HEK293 (cell line): ENCODE measurements at regions not wholly inside any gene's neighbourhood (a gene's known extent, or its start where the extent isn't known, plus 50 kb on each side); places are given as distances from the start of the nearest gene placed in this dataset.

Source experiments
- CTCF ChIP-seq: fragments of 450-650 bp; formaldehyde crosslinking; IDR thresholded peaks from 2 replicates; pipeline ENCODE4 v1.5.1; 2016; ENCODE audit warnings: missing biosample characterization, missing genetic modification characterization
- GLI4 ChIP-seq: fragments of 450-650 bp; formaldehyde crosslinking; IDR thresholded peaks from 2 replicates; pipeline ENCODE4 v1.5.1; 2016; ENCODE audit warnings: missing biosample characterization, missing genetic modification characterization
- HOXA7 ChIP-seq: sonication (generic); formaldehyde crosslinking; IDR thresholded peaks from 2 replicates; pipeline ENCODE4 v1.8.1; 2022; ENCODE audit warnings: missing genetic modification reagents, borderline replicate concordance
- KLF16 ChIP-seq: fragments of 450-650 bp; formaldehyde crosslinking; IDR thresholded peaks from 2 replicates; pipeline ENCODE4 v1.5.1; 2017; ENCODE audit warnings: missing biosample characterization, missing genetic modification characterization
- PRDM4 ChIP-seq: fragments of 450-650 bp; formaldehyde crosslinking; IDR thresholded peaks from 2 replicates; pipeline ENCODE4 v1.5.1; 2017; ENCODE audit warnings: missing biosample characterization, missing genetic modification characterization
- REPIN1 ChIP-seq: fragments of 450-650 bp; formaldehyde crosslinking; IDR thresholded peaks from 2 replicates; pipeline ENCODE4 v1.5.1; 2017; ENCODE audit warnings: missing biosample characterization, missing genetic modification characterization, low read depth
- YY2 ChIP-seq: fragments of 450-650 bp; formaldehyde crosslinking; IDR thresholded peaks from 2 replicates; pipeline ENCODE4 v1.5.1; 2016; ENCODE audit warnings: missing biosample characterization, missing genetic modification characterization
- ZNF10 ChIP-seq: fragments of 450-650 bp; formaldehyde crosslinking; IDR thresholded peaks from 2 replicates; pipeline ENCODE4 v1.5.1; 2017; ENCODE audit warnings: missing biosample characterization, missing genetic modification characterization
- ZNF221 ChIP-seq: fragments of 450-650 bp; formaldehyde crosslinking; IDR thresholded peaks from 2 replicates; pipeline ENCODE4 v1.5.1; 2017; ENCODE audit warnings: missing biosample characterization, missing genetic modification characterization, borderline replicate concordance
- ZNF366 ChIP-seq: fragments of 450-650 bp; formaldehyde crosslinking; conservative IDR thresholded peaks from 2 replicates; pipeline ENCODE4 v1.5.1; 2016; ENCODE audit warnings: missing biosample characterization, missing genetic modification characterization
- ZNF416 ChIP-seq: fragments of 450-650 bp; formaldehyde crosslinking; IDR thresholded peaks from 2 replicates; pipeline ENCODE4 v1.5.1; 2016; ENCODE audit warnings: missing biosample characterization, missing genetic modification characterization
- ZNF426 ChIP-seq: fragments of 450-650 bp; formaldehyde crosslinking; IDR thresholded peaks from 2 replicates; pipeline ENCODE4 v1.5.1; 2017; ENCODE audit warnings: missing biosample characterization, missing genetic modification characterization, mild to moderate bottlenecking, inconsistent platforms, moderate library complexity
- ZNF549 ChIP-seq: fragments of 450-650 bp; IDR thresholded peaks from 2 replicates; pipeline ENCODE4 v1.5.1; 2018; ENCODE audit warnings: missing biosample characterization, missing genetic modification characterization, mild to moderate bottlenecking, inconsistent platforms, moderate library complexity
- ZNF830 ChIP-seq: fragments of 450-650 bp; IDR thresholded peaks from 2 replicates; pipeline ENCODE4 v1.5.0; 2018; ENCODE audit warnings: missing biosample characterization, missing genetic modification characterization, low read depth, mild to moderate bottlenecking, moderate library complexity

- TF ChIP-seq REPIN1 (tag by site-specific recombination) (no peak), HOXA7 (CRISPR knock-in tag) (no peak), ZNF221 (no peak), ZNF830 (no peak), CTCF (tag by site-specific recombination) (no peak), ZNF10 (tag by site-specific recombination) (no peak), GLI4 (tag by site-specific recombination) (no peak), ZNF416 (no peak), KLF16 (no peak), YY2 (no peak), ZNF366 (no peak), PRDM4 (tag by site-specific recombination) (no peak), ZNF426 (tag by site-specific recombination) (no peak), ZNF549 (tag by site-specific recombination) (no peak)
Observed at GRCh38 chr15:54779271-54779670, 417.5 kb downstream of the RSL24D1 start.
